GM21529 (cell line): ENCODE measurements at regions not wholly inside any gene's neighbourhood (a gene's known extent, or its start where the extent isn't known, plus 50 kb on each side); places are given as distances from the start of the nearest gene placed in this dataset.

Experiments used
- ATAC-seq: cut with Tn5 transposase; IDR thresholded peaks from one replicate; pipeline ENCODE4 v1.9.1; 2021; ENCODE audit not compliant: unreplicated experiment

DNA sequence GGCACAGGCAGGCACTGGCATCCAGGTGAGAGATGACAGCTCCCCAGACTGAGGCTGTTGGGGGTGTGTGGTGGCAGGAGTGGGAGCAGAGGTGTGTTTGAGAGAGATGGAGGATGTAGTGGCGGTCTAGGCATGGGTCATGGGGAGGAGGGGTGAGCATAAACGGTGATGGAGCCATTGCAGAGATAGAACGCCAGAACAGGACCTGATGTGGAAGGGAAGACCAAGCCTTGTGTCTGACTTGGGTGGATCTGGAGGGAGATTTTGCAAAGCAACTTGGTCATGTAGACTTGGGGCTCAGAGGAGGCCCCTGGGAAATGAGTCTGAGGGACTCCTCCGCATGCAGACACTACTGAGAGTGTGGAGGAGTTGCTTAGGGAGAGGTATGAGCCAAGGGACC, 50.0 kb upstream of the CLDN5 start:
- ATAC-seq, result no peak

DNA sequence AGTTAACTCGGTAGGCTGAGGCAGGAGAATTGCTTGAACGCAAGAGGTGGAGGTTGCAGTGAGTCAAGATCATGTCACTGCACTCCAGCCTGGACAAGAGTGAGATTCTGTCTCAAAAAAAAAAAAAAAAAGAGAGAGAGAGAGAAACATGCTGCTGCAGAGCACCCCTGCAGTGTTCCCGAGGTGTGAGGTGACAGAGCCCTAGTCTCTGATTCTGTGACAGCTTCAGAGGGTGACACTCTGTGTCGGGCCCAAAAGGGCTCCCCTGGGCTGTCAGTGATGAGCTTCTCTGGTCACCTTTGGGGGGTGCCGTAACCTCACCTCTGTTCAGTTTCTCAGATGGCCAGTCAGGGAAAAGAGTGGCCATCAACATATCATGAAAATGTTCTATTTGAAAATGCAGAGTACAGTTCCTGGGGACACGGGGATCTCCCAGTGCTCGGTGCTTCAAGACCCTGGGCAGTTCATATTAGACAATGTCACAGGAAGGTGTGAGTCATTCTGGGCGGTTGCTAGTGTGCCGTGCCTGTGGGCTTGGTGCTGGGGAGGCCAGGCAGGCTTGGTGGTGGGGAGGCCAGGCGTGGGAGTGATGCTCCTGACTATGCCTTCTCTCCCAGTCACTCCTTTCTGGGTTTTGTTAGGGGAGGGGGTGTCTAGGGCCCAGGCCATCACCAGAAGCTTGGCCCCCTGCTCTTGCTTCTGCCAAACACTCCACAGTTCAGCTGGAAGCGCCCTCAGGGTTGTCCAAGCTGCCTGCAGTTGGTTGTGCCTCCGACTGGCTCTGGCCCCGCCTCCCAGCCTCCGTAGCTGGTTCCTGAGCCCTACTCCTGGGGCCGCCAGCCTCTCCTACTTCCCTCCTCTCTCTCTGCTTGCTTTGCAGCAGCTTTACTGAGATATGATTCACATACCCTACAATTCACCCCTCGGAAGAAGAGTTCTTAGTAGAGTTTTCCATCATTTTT, 52.5 kb upstream of the CLDN5 start:
- no peak for ATAC-seq

DNA sequence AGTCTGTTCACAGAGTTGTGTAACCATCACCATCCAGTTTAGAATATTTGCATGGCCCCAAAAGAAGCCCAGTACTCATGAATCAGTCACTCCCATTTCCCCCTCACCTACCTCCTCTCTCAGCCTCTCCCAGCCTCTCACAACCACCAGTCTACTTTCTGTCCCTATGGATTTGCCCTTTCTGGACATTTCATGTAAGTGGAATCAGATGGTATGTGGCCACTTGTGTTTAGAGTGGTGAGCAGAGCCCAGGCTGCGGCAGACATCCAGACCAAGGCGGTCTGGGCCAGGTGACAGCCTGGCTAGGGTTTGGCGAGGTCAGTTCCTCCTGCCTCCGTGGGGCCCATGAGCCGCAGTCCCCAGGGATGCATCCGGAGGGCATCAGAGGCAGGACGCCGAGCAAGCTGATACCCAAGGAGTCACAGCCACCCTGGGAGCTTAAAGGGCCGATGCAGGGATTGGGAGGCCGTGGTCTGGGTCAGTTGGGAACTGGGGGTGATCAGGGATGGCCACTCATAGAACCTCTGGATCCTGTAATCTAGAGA, 53.3 kb upstream of the CLDN5 start:
- ATAC-seq, result no peak

DNA sequence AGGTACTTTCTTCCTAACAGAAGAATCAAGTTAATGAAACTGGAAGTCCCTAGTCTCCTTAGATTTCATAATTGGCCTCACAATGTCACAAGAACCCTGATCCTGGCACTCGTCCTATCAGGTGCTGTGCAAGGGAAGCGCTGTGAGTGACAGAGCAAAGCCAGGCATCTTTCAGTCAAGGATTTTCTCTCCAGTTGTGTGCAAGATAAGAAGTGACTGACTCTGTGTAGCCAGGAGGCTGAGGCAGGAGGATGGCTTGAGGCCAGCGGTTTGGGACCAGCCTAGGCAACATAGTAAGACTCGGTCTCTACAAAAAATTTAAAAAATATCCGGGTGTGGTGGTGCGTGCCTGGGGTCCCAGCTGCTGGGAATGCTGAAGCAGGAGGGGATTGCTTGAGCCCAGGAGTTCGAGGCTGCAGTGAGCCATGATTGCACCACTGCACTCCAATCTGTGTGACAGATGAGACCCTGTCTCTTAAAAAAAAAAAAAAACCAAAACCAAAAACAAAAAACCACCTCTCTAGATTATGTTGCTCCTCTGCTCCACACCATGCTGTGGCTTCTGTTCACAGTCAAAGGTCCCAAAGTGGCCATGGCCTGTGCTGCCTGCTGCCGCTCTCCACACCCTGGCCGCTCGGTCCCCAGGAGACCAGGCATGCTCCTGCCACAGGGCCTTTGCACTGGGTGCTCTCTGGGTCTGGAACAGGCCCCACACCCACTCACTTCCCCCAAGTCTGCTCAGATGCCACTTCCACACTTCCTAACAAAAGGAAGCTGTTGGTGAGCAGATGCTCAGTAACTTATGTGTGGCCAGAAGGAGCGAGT, 54.2 kb upstream of the CLDN5 start:
- ATAC-seq, result no peak

DNA sequence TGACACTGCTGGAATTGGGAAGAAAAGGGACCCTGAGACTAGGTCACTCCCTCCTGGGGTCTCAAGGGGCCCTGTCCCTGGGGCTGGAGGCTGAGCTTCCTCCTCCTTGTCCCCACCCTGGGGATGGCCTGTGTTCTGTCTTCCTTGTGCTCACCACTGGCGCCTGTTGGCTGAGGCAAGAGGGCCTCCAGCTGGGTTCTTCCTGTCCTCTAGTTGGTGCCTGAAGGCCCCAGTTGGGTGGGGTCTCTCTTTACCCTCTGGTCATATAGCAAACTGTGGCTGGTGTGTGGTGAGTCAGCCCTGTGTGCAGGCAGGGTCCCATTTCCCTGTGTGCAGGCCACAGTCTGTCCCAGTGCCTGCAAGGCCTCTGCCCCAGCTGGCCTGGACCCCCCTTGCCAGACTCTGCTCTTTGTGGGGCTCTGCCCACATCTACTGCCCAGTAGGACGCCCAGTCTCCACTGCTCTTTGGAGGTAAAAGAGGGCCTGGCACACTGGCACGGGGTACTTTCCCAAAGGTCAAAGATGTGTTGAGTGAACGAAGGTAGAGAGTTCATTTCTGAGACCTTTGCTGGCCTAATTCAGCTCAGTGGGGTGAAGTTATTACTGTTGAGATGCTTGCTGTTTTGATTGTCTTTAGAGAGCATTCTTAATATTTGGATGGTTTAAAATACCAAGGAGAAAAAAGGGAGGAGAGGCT, 55.1 kb upstream of the CLDN5 start:
- no peak for ATAC-seq

DNA sequence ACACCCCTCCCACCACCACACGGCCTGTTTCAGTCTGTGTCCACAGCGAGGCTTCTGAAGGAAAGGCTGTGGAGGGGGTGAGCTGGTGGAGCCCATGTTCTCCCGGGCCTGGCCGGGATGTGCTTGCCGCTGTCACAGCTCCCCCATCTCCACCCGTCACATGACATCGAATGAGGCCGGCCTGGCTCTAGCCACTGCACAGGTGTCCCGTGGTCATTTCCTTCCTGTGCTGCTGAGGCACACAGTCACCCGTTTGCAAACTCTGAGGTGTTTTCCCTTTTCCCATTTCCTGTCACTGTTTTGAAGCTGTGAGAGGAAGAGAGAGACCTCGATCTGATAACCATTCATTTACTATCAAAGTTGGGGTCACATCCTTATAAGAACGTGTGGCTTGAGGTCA, 55.7 kb upstream of the CLDN5 start:
- no peak for ATAC-seq

DNA sequence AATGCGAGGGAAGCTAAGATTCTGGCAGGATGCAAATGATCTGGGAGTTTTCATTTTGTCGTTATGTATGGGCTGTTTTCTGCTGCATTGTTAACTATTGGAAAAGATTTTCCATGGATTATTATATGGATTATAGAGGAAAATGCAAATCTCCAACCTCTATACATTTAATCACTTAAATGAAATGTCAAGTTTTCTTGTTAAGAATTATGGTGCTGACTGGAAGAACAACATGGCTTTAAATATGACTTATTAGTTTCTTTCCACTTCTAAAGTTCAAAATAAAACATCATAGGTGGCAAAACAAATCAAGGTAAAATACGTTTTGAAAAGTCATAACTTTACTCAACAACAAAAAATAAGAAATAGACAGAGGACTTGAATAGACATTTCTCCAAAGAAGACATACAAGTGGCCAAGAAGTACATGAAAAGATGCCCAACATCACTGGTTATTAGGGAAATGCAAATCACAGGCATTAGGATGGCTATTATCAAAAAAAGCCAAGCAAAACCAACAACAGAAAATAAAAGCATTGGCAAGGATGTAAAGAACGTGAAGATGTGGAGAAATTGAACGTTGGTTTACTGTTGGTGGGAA, 56.2 kb upstream of the CLDN5 start:
- ATAC-seq, result no peak

DNA sequence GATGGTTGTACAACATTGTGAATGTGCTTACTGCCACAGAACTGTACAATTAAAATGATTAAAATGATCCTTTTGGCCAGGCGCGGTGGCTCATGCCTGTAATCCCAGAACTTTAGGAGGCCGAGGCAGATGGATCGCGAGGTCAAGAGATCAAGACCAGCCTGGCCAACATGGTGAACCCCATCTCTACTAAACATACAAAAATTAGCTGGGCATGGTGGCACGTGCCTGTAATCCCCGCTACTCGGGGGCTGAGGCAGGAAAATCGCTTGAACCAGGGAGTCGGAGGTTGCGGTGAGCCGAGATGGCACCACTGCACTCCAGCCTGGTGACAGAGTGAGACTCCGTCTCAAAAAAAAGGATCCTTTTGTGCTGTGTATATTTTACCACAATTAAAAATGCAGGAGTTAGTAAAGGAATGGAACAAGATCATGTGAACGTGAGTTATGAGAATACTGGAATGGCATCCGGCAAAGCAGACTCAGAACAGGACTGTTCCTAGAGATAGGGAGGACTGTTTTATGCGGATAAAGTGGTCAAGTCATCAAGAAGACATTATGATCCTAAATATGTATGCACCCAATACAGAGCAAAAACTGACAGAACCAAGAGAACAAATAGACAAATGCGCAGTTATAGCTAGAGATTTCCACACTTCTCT, 58.0 kb upstream of the CLDN5 start:
- ATAC-seq, result no peak

DNA sequence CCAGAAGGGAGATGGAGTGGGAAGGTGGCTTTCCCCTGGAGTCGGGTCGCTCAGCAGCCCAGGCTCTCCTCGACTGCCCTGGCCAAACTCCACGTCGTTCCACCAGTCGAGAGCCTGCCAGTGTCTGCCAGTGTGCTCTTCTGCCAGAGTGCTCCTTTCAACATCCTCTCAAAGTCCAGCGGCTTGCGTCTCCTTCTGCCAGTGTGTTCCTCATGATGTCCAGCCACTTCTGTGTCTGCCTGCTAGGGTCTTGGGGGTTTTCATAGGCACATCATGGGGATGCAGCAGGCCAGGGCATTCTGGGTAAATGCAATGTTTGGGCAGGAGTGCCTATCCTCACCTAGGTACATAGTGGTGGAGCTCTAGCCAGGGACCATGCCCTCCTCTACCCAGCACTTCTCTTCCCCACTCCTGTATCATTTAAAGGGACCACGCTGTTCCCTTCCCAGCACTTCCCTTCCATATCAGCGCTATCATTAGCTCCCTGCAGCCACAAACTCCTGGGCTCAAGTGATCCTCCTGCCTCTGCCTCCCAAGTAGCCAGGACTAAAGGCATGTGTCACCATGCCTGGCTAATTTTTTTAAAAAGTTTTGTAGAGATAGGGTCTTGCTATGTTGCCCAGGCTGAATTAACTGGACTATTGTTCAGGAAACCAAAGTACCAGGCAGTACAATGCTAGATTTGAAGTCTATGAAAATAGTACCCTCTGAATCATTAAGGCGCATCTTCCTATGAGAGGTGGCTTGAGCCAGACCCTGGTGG, 62.9 kb upstream of the CLDN5 start:
- no peak for ATAC-seq

DNA sequence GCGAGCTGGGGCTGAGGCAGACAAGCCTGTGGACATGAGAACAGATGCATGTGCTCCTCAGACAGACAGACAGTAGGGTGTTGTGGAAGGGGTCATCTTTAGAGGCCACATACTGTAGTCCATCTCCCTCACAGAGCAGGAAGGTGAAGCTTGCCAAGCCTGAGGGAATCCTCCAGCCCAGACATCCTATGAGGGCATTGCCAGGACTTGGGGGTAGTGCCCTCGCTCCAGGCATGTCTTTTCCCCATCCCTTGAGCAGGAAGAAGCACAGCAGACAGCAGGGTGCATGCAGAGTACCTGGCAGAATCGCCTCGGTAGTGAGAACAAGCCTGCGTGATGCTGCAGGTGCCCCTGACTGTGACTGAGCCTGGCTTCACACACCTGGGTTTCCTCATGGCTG, 66.5 kb upstream of the CLDN5 start:
- no peak for ATAC-seq

DNA sequence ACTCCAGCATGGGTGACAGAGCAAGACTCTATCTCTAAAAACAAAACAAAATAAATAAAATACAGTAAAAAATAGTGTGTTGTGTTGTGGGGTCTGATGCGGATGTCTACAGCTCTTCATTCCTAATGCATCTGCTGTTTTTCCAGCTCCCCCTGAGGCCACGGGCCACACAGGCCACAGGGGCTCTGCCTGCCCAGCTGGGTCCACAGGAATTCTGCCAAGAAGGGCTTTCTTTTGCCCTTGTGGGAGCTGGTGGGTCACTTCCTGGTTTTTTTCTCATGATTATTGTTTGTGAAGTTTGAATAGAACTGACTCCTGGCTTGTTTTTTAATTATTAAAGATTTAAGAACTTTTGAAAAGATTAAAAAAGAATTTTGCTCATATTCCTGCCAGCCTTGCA, 67.4 kb upstream of the CLDN5 start:
- no peak for ATAC-seq

DNA sequence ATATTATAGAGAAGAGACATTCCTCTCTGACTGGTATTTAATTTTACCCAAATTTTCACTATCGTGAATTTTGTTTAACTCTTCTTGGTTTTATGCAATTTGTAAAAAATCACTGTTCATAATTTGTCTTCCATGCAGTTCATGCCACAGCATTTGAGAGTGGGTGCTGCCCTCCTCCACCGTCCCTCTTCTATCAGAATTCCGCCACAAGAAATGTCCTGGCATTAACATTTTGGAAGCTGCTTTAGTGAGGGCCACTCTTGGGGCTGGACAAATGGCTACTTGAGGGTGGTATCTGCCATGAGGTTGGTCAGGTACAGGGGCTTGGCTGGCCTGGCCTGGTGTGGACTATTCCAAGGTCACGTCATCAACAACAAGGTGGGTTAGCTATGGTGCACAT, 68.3 kb upstream of the CLDN5 start:
- no peak for ATAC-seq

DNA sequence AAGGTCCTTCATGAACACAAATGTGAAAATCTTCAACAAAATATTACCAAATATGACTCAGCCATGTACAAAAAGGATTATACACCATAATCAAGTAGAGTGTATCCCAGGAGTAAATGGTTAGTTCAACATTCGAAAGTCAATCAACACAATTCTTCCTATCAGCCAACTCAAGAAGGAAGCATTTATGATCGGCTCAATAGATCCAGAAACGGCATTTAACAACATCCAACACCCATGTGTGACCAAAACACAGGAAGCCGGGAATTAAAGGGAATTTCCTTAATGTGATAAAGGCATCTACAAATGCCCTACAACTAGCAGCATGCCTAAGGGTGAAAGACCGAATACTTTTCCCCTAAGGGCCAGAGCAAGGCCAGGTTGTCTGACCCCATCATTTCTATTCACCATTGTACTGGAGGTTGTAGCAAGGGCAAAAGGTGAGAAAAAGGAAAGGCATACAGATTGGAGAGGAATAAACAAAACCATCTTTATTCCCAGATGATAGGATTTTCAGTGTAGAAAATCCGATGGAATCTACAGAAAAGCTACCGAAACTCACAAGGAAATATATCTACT, 69.9 kb upstream of the CLDN5 start:
- no peak for ATAC-seq

DNA sequence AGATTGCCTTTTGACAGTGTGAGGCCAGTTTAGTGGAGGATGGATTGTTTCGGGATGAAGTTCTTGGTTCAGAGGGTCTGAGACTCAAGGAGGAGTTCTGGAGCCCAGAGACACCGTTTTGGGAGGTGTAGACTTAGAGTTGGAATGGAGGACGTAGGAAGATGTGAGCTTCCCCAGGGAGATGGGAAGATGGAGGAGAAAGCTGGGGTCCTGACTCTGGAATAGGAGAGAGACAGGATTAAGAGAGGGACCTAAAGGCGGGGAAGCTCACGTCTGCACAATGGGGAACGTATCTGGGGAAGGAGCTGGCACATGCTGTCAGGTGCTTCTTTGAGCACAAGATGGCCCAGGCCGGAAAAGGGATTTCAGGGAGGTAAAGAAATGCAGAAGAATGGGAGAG, 71.3 kb upstream of the CLDN5 start:
- no peak for ATAC-seq

DNA sequence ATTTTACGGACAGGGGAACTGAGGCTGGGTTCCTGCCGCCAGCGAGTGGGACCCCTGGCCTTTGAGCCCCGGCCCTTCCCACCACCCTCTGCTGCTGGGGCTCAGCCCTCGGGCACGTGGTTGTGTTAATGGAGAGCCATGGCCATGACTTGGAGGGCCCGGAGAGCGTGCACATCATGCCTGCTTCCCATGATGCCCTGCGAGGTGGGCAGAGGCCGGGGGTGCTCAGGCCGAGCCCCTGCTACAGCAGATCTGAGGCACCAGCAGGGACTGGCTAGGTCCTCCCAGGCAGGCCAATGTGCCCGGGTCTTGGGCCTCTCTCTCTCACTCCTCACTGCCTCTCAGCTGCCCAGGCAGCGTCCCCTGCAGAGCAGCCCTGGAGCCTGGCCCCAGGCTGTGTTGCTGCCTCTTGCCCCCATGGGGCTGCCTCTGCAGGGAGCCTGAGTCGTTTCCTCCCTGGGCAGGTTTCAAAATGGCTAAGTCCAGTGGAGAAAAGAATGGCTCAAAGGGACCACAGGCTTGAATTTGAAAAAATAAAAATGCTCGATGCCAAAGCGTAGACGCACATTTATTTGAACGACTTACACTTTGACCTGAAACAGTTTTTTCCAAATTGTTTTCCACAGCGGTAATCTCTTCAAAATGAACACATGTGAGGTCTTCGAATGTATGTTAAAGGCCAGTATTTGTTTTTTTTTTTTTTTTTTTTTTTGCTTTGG, 72.6 kb upstream of the CLDN5 start:
- no peak for ATAC-seq

DNA sequence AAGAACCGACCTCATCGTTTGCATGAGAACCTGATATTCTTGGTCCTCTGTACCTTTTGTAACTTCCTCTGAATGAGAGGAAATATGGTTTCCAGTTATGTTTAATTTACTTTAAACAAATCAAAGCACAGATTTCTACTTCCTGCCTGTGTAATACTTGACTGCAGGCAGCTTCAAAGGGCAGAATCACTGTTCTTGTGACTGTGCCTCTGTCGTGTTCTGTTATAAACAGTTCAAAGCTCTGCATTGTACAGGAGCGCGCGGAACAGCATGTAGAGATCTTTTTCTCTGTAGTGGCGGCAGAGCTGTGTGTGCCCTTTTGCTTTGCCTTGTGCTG, 73.2 kb upstream of the CLDN5 start:
- no peak for ATAC-seq

DNA sequence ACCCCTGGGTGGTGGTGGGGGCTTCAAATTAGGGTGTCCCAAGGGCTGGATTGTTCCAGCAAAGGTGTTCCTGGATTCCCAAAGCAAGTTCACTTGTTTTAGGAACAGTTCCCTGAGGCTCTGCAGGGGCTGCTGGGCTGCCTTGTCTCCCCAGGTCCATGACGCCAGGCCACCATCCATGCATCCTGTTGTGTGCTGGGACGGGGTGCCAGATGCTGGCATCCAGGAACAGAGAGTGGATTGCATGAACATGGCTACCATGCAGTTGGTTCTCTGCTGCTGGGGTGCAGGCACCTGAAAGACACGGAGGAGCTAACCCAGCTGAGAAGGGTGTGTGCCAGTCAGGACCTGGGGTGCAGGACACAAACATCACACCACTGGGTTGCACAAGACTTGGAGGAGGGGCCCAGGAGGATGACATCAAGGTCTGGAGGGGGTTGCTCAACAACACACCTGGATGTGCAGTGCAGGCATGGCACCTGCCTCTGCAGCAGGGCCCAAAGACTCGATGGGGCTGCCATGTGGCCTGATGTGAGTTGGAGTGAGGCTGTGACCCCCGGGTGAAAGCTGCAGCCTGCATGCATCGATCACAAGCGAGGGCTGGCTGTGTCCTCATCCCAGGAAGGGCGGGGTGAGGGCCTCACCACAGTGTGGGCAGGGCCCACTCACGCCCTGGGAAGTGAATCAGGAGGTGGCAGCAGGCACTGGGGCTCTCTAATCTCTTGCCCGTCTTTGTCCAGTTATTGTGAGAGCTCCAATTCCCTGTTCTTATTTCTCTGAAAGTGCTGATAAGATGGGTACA, 74.0 kb upstream of the CLDN5 start:
- no peak for ATAC-seq

DNA sequence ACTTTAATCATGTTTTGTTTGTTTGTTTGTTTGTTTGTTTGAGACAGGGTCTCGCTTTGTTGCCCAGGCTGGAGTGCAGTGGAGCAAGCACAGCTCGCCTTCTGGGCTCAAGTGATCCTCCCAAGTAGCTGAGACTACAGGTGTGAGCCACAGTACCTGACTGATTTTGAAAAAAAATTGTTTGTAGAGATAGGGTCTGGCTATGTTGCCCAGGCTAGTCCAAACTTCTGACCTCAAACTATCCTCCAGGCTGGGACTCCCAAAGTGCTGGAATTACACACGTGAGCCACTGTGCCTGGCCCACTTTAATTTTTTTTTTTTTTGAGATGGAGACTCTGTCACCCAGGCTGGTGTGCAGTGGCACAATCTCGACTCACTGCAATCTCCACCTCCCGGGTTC, 74.8 kb upstream of the CLDN5 start:
- ATAC-seq, result no peak
